OCI-LY3 (cell line): ENCODE measurements at regions not wholly inside any gene's neighbourhood (a gene's known extent, or its start where the extent isn't known, plus 50 kb on each side); places are given as distances from the start of the nearest gene placed in this dataset.

ENCODE experiments used
- H2AFZ ChIP-seq: fragments of 200-600, 300-600 bp; shearing (Covaris generic); 2 replicates; pipeline ENCODE4 v1.6.0; 2014; ENCODE audit warnings: antibody characterized with exemption, low read depth, low read length
- H3K27ac ChIP-seq: fragments of 200-600, 300-600 bp; sonication (generic); 2 replicates; pipeline ENCODE4 v1.5.1; 2014; ENCODE audit warnings: mild to moderate bottlenecking, low read length, moderate library complexity, mixed read lengths
- H3K27me3 ChIP-seq: fragments of 200-600, 300-600 bp; sonication (generic); 2 replicates; pipeline ENCODE4 v1.6.1; 2014; ENCODE audit warnings: low read depth, low read length, mixed read lengths
- H3K36me3 ChIP-seq: fragments of 200-600, 300-600 bp; sonication (generic); replicated peaks from 2 replicates; pipeline ENCODE3; 2014; ENCODE audit warnings: low read depth, low read length, mixed read lengths
- H3K4me1 ChIP-seq: fragments of 300-600, 200-600 bp; sonication (generic); 2 replicates; pipeline ENCODE4 v1.6.1; 2014; ENCODE audit warnings: low read length, mixed read lengths
- H3K4me2 ChIP-seq: fragments of 200-600, 300-600 bp; sonication (generic); 2 replicates; pipeline ENCODE4 v1.6.1; 2014; ENCODE audit warnings: low read length, mixed read lengths
- H3K4me3 ChIP-seq: fragments of 300-600, 200-600 bp; sonication (generic); 2 replicates; pipeline ENCODE4 v1.5.1; 2014; ENCODE audit warnings: antibody characterized with exemption, mild to moderate bottlenecking, low read length, moderate library complexity
- H3K79me2 ChIP-seq: fragments of 300-600, 200-600 bp; shearing (Covaris generic); 2 replicates; pipeline ENCODE4 v1.6.1; 2014; ENCODE audit warnings: mild to moderate bottlenecking, low read length, mixed read lengths
- H3K9ac ChIP-seq: fragments of 300-600, 200-600 bp; shearing (Covaris generic); 2 replicates; pipeline ENCODE4 v1.6.0; 2014; ENCODE audit warnings: mild to moderate bottlenecking, low read length, moderate library complexity
- H3K9me3 ChIP-seq: fragments of 200-600, 300-600 bp; shearing (Covaris generic); 2 replicates; pipeline ENCODE4 v1.6.1; 2014; ENCODE audit warnings: low read length, mixed read lengths; ENCODE audit not compliant: insufficient read depth
- H4K20me1 ChIP-seq: fragments of 200-600, 300-600 bp; sonication (generic); 2 replicates; pipeline ENCODE4 v1.6.1; 2016; ENCODE audit warnings: low read length, mixed read lengths; ENCODE audit not compliant: insufficient read depth
- EZH2phosphoT487 ChIP-seq: fragments of 200-600 bp; shearing (Covaris generic); IDR thresholded peaks from 2 replicates; pipeline ENCODE4 v1.6.1; 2018; ENCODE audit warnings: antibody characterized with exemption, mixed run types, low read depth
- TF ChIP-seq, protein P1 (sequence below): fragments of 200-600, 300-600 bp; sonication (generic); IDR thresholded peaks from 2 replicates; pipeline ENCODE4 v1.5.1; 2014; ENCODE audit warnings: antibody characterized with exemption, low read length, low read depth

DNA sequence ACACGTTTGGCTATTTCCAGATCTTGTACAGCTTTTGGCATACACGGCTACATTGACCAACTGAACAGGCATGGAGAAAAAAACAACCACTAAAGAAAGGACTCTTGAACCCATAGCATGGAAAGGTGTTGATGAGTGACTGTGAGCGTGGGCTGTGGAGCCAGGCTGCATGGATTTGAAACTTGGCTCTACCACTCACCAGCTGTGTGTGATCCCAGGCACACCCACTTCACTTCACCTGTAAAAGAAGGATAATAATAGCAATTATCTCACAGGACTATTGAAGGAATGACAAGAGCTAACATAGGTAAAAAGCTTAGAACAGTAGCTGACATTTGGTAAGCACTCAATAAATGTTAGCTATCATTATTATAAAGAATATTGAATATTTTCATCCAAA, 301.7 kb upstream of the CPEB2 start:
- H3K9ac ChIP-seq = no peak overlapping the region
- H3K27me3 ChIP-seq = no peaks in the 10 kb centered on the region
- no peak overlapping the region for H3K4me3 ChIP-seq
- no peak overlapping the region for H3K4me2 ChIP-seq
- H3K79me2 ChIP-seq = no peaks in the 10 kb centered on the region
- TF ChIP-seq, protein P1, sequence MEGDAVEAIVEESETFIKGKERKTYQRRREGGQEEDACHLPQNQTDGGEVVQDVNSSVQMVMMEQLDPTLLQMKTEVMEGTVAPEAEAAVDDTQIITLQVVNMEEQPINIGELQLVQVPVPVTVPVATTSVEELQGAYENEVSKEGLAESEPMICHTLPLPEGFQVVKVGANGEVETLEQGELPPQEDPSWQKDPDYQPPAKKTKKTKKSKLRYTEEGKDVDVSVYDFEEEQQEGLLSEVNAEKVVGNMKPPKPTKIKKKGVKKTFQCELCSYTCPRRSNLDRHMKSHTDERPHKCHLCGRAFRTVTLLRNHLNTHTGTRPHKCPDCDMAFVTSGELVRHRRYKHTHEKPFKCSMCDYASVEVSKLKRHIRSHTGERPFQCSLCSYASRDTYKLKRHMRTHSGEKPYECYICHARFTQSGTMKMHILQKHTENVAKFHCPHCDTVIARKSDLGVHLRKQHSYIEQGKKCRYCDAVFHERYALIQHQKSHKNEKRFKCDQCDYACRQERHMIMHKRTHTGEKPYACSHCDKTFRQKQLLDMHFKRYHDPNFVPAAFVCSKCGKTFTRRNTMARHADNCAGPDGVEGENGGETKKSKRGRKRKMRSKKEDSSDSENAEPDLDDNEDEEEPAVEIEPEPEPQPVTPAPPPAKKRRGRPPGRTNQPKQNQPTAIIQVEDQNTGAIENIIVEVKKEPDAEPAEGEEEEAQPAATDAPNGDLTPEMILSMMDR = no peak
- no peaks in the 10 kb centered on the region for H4K20me1 ChIP-seq
- H3K36me3 ChIP-seq = no peaks in the 10 kb centered on the region
- no peaks in the 10 kb centered on the region for H3K4me1 ChIP-seq
- H3K27ac ChIP-seq = no peak overlapping the region
- H3K9me3 ChIP-seq = no peaks in the 10 kb centered on the region
- H2AFZ ChIP-seq = no peak overlapping the region

GRCh38 chr4:14701389-14701788, 300.9 kb upstream of the CPEB2 start:
- TF ChIP-seq EZH2phosphoT487 = no peak
- H2AFZ ChIP-seq = no peak overlapping the region

GRCh38 chr4:14701896-14702295, 300.4 kb upstream of the CPEB2 start:
- Histone ChIP-seq H3K9me3 (no peaks in the 10 kb centered on the region), H3K79me2 (no peaks in the 10 kb centered on the region), H3K4me2 (no peak overlapping the region), H3K27ac (no peak overlapping the region), H3K4me1 (no peaks in the 10 kb centered on the region), H3K9ac (no peak overlapping the region), H4K20me1 (no peaks in the 10 kb centered on the region), H2AFZ (no peak overlapping the region), H3K27me3 (no peaks in the 10 kb centered on the region), H3K36me3 (no peaks in the 10 kb centered on the region), H3K4me3 (no peak overlapping the region)
- TF ChIP-seq, protein P1 = no peak
- TF ChIP-seq EZH2phosphoT487 = no peak

More at GRCh38 chr4:14701389-14701788, 300.9 kb upstream of the CPEB2 start:
- no peak overlapping the region for H3K4me2 ChIP-seq
- H3K4me3 ChIP-seq = no peak overlapping the region
- H3K27ac ChIP-seq = no peak overlapping the region
- H4K20me1 ChIP-seq = no peaks in the 10 kb centered on the region
- no peaks in the 10 kb centered on the region for H3K4me1 ChIP-seq
- no peaks in the 10 kb centered on the region for H3K36me3 ChIP-seq
- no peaks in the 10 kb centered on the region for H3K79me2 ChIP-seq
- H3K9ac ChIP-seq = no peak overlapping the region
- H3K9me3 ChIP-seq = no peaks in the 10 kb centered on the region
- no peaks in the 10 kb centered on the region for H3K27me3 ChIP-seq

DNA sequence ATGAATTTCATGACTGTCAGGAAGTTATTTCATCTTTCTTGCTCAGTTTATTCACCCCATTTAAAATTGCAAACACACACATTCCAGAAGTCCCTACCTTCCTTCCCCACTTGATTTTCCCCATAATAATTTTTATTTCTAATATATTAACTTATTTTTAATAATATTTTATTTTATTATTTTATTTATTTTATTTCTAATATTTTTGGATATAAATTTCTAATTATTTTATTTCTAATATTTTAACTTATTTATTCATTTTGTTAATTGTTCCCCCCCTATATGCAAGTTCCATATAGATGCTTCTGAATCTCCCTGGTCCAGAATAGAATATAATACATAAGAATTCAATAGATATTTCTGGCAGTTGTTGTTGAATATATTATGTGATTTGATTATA, 293.7 kb upstream of the CPEB2 start:
- Histone ChIP-seq H3K4me1 (no peaks in the 10 kb centered on the region), H3K27me3 (no peaks in the 10 kb centered on the region), H4K20me1 (no peaks in the 10 kb centered on the region), H3K36me3 (no peaks in the 10 kb centered on the region), H3K4me3 (no peak overlapping the region), H3K79me2 (no peaks in the 10 kb centered on the region), H3K9ac (no peak overlapping the region), H3K4me2 (no peak overlapping the region), H3K27ac (no peak overlapping the region), H3K9me3 (no peaks in the 10 kb centered on the region), H2AFZ (no peak overlapping the region)
- no peak for TF ChIP-seq EZH2phosphoT487
- TF ChIP-seq, protein P1 = no peak

DNA sequence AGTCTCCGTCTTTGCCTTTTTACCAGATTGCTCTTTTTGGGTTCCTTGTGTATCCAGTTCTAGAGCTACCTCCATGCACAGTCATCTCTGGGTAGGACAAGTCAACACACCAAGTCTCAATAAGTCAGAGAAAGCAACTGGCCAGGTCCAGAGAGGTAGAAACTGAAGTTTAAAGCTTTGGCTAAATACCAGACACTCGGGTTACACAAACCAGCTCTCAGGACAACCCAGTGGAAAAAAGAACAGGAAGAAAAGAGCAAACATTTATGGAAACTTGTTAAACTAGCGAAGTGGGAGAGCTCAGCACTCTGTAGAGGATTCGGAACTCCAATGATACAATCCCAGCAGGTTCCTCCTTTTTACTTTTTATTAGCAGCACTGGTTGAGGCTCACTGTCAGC, 291.0 kb upstream of the CPEB2 start:
- no peak overlapping the region for H3K4me3 ChIP-seq
- H3K4me2 ChIP-seq = no peak overlapping the region
- no peaks in the 10 kb centered on the region for H3K79me2 ChIP-seq
- no peak overlapping the region for H3K27ac ChIP-seq
- H3K36me3 ChIP-seq = no peaks in the 10 kb centered on the region
- no peaks in the 10 kb centered on the region for H3K4me1 ChIP-seq
- H3K9me3 ChIP-seq = no peaks in the 10 kb centered on the region
- no peak for TF ChIP-seq EZH2phosphoT487
- TF ChIP-seq, protein P1 = no peak
- no peaks in the 10 kb centered on the region for H3K27me3 ChIP-seq
- no peak overlapping the region for H3K9ac ChIP-seq
- no peak overlapping the region; the same call in 1 of the 2 replicates for H2AFZ ChIP-seq
- no peaks in the 10 kb centered on the region for H4K20me1 ChIP-seq
